Right ventricle myocardium inferior (tissue), 1 donor: ENCODE measurements at regions not wholly inside any gene's neighbourhood (a gene's known extent, or its start where the extent isn't known, plus 50 kb on each side); places are given as distances from the start of the nearest gene placed in this dataset.

Source experiments
- ATAC-seq: fragments of 200-7000 bp; cut with Tn5 transposase; one replicate; pipeline ENCODE4 v1.9.1; 2020; ENCODE audit warnings: mild to moderate bottlenecking, moderate library complexity
- DNase-seq: peaks from one replicate; pipeline ENCODE4 v3.0.0; 2021; ENCODE audit errors: missing footprints
- intact Hi-C: fragments of 100-400 bp; cut with DNase I; formaldehyde crosslinking; loops from one replicate; pipeline ENCODE4 v1.11.0; 2022
- donor health status: DM: no; HTN: yes; CAD: no; lungs with severe emphysema.

- ATAC-seq (no peak), DNase-seq (peak; percentile 63)
- intact Hi-C loops = no loop called here
These were observed 262.8 kb downstream of the LMO4 start for GRCh38 chr1:87591492-87591891.

DNA sequence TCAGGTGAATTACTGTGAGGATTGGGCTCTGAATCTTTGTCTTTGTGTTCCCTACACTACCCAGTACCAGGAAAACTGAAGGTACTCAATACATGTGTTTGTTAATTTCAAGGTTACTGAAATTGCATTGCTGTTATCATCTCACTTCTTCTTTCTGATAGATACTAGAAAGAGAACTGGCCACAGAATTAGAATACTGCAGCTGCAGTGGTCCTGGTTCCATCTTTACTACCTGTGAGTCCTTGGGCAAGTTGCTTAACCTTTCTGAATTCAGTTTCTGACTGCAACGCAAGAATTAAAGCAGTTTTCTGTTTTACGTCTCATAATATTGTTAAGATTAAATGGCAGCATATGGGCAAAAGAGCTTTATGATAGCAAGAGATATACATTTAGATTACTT lies 263.5 kb downstream of the LMO4 start:
- no peak for ATAC-seq
- no peak for DNase-seq
- intact Hi-C loops = no loop called here

GRCh38 chr1:87594736-87595383 lies 266.2 kb downstream of the LMO4 start:
- ATAC-seq (no peak), DNase-seq (no peak)
- intact Hi-C loops = no loop called here

GRCh38 chr1:87595384-87595781 lies 266.7 kb downstream of the LMO4 start:
- DNase-seq (no peak), ATAC-seq (no peak)
- intact Hi-C loops = no loop called here

DNA sequence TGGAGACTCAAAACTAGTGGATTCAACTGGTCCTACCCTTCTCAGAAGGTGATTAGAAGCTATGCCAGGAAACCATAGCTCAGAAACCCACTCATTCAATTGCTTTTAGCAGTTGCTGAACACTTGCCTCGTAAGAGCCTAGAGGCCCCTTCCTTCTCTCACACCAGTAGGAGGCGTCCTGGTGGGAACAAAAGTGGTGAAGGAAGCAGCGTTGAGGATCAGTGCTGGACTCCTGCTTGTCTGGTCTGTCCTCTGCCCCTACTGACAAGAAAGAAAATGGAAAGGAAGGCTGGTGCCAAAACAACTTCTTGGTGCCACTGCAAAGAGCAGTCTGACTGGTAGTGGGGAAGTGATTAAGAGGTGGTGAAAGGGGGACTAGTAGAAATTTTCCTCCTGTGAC lies 269.7 kb downstream of the LMO4 start:
- intact Hi-C loops = no loop called here
- no peak for ATAC-seq
- DNase-seq = no peak

- DNase-seq = no peak
- intact Hi-C loops = no loop called here
- ATAC-seq = no peak
These were observed 270.9 kb downstream of the LMO4 start for GRCh38 chr1:87599569-87599968.

GRCh38 chr1:87600055-87600850 lies 271.6 kb downstream of the LMO4 start:
- intact Hi-C loops = no loop called here
- ATAC-seq (no peak), DNase-seq (no peak)

- DNase-seq = no peak
- ATAC-seq = no peak
- intact Hi-C loops = no loop called here
These were observed 272.2 kb downstream of the LMO4 start for GRCh38 chr1:87600854-87601253.

GRCh38 chr1:87603626-87604025 lies 274.9 kb downstream of the LMO4 start:
- DNase-seq (no peak), ATAC-seq (no peak)
- intact Hi-C loops = no loop called here

- intact Hi-C loops = no loop called here
- DNase-seq (no peak), ATAC-seq (no peak)
These were observed 284.3 kb downstream of the LMO4 start for GRCh38 chr1:87612956-87613355.

GRCh38 chr1:87615491-87615890 lies 286.8 kb downstream of the LMO4 start:
- DNase-seq (no peak), ATAC-seq (no peak)
- intact Hi-C loops = no loop called here

GRCh38 chr1:87615901-87616300 lies 287.2 kb downstream of the LMO4 start:
- intact Hi-C loops = no loop called here
- ATAC-seq (no peak), DNase-seq (no peak)

DNA sequence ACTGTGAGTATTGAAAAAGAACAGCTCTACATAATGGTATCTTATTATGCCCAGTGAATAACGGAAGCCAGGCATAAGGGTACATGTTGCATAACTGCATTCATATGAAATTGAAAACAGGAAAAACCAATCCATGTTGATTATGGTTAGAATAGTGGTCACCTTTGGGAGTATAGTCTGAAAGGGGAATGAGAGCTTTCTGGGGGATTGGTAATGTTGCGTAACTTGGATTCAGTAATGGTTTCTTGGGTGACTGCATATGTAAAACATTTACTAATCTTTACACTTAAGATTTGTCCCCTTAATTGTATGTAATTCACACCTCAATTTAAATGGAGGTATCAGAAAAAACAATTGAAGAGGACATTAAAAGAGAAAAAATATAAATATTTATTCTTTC lies 292.1 kb downstream of the LMO4 start:
- intact Hi-C loops = no loop called here
- ATAC-seq (no peak), DNase-seq (no peak)

GRCh38 chr1:87629673-87630072 lies 301.0 kb downstream of the LMO4 start:
- no peak for DNase-seq
- ATAC-seq = no peak
- intact Hi-C loops = no loop called here

GRCh38 chr1:87632232-87632631 lies 303.6 kb downstream of the LMO4 start:
- intact Hi-C loops = no loop called here
- no peak for DNase-seq
- no peak for ATAC-seq

DNA sequence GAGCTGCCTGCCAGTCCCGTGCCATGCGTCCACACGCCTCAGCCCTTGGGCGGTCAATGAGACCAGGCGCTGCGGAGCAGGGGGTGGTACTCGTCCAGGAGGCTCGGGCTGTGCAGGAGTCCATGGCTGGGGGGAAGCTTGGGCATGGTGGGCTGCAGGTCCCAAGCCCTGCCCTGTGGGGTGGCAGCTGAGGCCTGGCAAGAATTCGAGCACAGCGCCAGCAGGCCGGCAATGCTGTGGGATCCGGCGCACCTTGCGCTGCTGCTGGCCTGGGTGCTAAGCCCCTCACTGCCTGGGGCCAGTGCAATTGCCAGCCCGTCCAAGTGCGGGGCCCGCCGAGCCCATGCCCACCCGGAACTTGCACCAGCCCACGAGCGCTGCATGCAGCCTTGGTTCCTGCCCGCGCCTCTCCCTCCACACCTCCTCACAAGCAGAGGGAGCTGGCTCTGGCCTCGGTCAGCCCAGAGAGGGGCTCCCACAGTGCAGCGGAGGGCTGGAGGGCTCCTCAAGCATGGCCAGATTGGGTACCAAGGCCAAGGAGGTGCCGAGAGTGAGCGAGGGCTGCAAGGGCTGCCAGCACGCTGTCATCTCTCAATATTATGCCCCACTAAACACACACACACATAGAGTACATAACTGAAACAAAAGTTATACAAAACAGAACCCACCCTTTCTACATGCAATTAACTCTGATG lies 307.7 kb downstream of the LMO4 start:
- intact Hi-C loops = no loop called here
- no peak for ATAC-seq

DNA sequence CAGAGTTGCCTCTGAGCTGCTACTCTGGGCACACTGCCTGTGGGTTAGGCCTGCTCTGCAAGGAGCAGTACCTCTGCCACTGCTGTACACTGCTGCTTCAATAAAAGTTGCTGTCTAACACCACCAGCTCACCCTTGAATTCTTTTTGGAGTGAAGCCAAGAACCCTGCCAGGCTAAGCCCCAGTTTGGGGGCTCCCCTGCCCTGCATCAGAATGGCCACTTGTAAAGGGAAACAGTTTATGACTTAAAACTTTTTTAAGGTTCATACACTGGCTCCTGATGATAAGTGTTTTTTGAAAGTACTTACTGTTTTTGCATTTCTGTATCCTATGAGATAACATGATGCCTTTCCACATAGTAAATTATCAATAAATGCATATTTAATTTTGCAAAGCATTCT lies 310.0 kb downstream of the LMO4 start:
- DNase-seq (no peak), ATAC-seq (no peak)
- intact Hi-C loops = no loop called here

More for the DNA sequence above, 307.7 kb downstream of the LMO4 start:
- no peak for DNase-seq

GRCh38 chr1:87641996-87642395 lies 313.3 kb downstream of the LMO4 start:
- intact Hi-C loops = no loop called here
- ATAC-seq = no peak
- no peak for DNase-seq

DNA sequence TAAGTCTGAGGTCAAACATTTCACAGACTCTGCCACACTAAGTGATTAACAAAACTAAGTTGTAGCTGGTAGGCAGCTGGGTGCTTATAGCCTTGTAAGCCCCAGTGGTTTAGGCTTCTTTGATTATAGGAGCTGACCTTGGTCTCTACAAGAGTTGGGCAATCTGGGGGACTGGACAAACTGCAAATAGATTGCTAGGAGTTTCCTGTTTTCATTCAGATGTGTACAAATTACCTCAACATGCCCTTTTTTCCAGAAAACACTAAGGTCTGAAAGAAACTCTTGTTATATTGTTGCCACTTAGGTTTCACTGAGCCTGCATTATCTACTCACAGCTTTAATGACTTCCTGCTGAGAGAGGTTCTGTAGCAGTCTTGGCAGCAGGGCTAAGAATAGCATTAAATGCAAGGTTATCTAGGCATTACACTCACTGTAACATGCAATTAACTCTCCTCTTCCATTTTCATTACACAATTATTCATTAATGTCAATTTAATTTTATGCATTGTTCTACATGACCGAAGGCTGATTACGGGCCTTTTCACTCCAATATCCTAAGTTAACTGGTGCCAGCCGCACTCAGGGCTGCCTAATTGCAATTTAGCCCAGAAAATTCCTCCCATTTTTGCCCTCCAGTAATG lies 314.0 kb downstream of the LMO4 start:
- DNase-seq = no peak

More for the DNA sequence above, 314.0 kb downstream of the LMO4 start:
- intact Hi-C loops = no loop called here
- no peak for ATAC-seq
